CD4-positive, alpha-beta T cell treated with Interleukin-6 at 100 ng/mL for 8 hours (primary cell): ENCODE measurements at regions not wholly inside any gene's neighbourhood (a gene's known extent, or its start where the extent isn't known, plus 50 kb on each side); places are given as distances from the start of the nearest gene placed in this dataset.
"Not testable (repeated sequence)": the region's sequence is repeated elsewhere in the genome, so short reads cannot be mapped to it uniquely, and the experiment has no call there.

Experiments used
- DNase-seq: peaks from one replicate; pipeline ENCODE4 v3.0.0-alpha.2; 2020; ENCODE audit warnings: mixed read lengths, low spot score

DNA sequence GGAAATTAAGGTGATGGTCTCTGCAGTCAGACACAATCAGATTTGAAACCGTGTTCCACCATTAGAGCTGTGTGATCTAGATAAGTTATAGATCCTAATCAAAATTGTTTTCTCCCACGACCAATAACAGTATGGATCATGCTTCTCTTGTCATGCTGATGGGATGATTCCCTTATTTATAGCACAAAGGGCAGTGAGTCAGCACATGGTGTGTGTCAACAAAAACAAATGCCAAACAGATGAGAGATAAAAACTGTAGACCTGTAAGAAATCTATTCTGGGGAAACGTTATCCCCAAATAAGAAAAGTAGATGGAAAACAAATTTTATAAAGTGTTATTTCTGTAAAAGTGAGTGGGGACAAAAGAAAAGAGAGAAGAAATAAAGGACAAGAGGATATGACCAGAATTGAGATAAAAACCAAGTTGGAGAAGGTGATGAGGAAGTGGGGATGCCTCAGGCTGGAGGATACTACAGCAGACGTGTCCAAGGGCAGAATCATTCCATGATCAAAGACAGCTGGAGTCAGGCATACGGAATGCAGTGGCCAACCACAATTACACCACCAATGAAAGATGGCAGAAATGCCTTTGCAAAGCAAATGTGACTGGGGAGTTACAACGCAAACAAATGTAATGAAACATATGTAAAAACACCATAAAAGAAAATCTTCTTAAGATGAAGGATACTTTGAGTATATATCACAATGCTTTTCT is 377.8 kb upstream of the PRKX start:
- no peak for DNase-seq

DNA sequence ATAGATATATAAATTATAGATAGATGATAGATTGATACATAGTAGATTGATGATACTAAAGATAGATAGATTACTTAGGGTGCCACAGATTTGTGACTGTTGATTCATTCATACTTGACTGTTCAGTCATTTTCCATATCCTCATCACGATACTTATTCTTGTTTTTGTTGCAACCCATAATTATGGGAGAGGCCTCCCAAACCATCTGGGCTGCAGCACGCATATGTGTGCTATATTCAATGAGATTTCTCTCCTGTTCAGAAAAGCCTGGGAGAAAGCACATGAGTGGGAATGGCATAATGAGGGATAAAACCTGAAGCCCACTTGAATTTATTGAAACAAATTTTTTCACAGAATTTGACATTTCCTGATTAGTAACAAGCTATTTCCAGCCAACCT is 346.4 kb upstream of the PRKX start:
- no peak for DNase-seq

DNA sequence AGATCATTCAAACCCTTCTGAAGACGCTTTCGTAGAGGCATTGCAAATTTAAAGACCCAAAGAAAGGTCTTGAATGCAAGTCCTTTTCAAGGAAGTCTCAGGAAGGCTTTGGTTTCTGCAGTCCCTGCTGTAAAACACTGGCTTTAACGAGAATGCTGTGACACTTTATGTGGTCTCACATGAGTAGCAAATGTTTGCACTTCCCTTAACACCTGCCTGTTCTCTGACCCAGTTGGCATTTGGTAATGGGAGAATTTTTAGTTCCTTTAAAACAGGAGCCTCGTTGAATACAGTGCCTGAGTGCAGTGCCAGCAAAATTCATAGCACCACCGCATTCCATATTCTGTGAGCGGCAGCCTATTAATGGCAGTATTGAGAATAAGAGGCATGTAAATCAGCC is 330.5 kb upstream of the PRKX start:
- DNase-seq = no peak

DNA sequence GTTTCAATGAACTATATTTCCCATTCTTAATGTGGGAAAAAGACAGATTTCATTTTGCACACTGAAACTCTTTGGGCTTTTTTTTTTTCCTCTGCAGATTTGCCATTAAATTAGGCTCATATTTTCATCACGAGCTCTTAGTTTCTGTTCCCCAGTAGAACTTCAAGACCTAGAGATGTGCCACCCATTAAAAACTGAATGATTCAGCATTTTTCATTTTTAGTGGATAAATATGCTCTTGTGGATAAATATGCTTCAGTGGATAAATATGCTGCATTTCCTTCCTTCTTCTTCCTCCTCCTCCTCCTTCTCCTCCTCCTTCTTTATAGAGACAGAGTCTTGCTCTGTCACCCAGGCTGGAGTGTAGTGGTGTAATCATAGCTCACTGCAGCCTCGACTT is 322.4 kb upstream of the PRKX start:
- no peak for DNase-seq

DNA sequence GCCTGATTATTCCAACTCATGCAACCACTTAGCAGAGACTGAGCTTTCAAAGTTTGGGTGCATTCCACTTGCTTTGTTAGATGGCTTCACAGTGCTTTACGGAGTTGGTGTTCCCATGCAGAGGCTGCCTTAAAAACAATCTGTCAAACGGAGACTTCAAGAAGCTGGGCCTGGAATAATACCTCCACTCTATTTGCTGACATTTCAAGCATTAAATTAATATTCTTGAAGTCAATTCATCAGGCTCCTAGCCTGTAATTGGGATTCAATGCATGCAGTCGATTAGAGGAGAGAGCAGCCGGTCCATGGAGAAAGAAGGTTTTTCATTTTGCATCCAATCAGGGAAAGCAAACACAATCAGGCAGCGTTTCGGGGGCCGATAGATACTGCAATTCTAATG is 314.7 kb upstream of the PRKX start:
- DNase-seq = no peak

DNA sequence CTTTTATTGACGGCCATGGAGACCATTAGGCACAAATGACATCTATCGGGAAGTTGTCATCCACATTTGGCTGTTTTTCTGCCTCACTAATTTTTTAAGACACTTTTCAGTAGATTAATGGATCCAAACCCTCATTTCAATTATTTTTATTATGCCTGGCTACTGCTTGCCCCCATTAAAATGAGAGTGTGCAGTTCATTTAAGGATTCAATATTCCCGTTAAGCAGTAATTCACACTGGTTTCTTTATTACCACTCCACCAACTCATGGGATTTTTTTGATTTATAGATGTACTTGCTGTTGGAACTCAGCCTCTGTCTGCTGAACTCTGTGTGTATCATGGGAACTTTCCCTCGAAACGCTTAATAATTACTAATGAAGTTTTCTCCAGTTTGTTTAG is 291.8 kb upstream of the PRKX start:
- no peak for DNase-seq

DNA sequence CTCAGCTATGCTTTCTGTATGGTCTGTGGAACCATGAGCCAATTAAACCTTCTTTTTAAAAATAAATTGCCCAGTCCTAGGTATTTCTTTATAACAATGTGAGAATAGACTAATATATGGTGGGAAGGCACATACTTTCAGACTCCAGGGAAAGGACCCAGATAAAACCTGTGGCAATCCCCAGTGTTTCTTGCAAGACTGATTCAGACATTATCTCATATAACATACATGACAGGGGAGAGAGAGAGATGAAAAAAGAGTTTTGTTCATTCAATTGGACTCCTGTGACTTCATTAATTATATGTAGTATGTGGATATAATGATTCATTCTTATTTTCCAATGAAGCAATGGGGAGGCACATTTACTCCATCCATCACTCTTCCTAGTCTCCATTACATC is 291.4 kb upstream of the PRKX start:
- DNase-seq = no peak

DNA sequence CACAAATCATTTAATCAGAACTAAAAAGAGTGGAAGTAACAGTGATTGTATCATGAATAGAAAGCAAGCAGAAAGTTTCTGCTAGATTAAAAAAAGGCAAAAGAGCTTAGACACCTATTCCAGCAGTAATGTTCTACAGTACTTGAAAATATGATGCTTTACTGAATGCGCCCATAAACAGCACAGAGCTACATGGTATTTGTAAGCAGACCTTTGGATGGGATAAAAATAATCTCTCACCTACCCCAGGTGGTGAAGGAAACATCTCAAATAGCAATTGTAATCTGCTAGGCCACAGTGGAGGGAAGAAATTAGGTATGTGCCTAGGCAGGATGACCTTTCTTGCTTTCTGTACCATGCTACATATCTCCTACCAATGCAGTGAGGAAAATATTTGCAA is 280.9 kb upstream of the PRKX start:
- DNase-seq = no peak

DNA sequence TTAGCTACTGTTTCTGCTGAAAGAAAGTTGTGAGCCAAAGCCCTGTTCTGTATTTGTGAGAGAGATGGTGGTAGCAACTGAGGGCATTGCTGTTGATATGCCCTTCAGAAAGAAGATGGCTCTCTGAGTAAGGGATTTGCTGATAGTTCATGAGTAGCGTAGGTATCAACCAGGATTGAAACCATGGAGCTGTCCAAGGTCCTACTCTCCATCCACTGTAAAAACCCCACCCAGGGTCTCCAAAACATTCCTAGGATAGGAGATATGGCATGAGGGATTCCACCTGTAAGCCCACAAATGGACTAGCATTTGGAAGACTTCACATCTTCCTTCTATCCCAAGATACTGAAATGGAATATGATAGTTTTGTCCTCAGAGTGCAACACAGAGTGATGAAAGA is 277.1 kb upstream of the PRKX start:
- DNase-seq = no peak

DNA sequence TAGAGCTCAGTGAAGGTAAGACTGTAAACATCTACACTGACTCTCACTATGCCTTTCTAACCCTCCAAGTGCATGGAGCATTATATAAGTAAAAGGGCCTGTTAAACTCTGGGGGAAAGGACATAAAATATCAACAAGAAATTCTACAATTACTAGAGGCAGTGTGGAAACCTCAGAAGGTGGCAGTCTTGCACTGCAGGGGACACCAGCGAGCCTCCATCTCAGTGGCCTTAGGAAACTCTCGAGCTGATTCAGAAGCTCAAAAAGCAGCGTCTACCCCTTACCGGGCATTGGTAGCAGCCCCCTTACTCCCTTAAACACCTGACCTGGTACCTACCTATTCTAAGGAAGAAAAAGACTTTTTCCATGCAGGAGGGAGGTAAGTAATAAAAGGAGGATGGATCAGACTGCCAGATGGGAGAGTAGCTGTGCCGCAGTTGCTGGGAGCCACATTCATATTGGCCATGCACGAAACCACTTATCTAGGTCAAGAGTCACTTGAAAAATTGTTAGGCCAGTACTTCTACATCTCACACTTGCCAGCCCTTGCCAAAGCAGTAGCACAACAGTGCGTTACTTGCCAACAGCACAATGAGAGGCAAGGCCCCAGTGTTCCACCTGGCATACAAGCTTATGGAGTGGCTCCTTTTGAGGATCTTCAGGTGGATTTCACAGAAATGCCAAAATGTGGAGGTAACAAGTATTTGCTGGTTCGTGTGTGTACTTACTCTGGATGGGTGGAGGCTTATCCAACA is 258.8 kb upstream of the PRKX start:
- not testable (repeated sequence) for DNase-seq

DNA sequence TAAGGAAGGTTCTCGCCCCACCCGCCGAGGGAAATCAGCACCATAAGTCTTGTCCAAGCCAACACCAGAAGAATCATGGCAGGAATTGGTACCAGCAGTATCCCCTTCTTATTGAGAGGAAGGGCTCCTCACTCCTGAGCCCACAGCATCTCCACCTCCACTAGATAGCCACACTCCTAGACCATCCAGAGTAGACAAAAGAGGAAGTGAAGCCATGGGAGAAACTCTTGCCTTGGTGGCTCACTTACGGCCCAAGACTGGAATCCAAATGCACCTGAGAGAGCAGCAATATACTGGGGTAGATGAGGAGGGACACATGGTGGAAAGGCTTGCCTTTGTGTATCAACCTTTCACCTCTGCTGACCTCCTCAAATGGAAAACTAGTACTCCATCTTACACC is 255.3 kb upstream of the PRKX start:
- DNase-seq = no peak

DNA sequence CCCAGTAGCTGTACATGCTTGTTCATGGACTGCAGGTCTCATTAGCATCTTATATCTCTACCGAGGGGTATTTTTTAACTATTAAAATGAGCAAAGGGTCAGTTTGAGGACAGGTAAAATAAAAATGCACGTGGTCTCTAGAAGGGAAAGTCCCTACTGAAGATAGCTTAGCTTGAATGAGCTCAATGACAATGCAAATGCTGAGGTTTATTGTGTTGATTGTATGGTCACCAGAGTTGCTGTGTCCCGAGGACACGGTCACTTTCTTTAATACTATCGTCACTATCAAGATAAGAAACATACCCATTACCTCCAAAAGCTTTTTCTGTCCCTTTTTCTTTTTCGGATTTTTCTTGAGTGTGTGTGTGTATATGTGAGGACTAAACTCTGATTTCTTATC is 250.5 kb upstream of the PRKX start:
- DNase-seq = no peak

DNA sequence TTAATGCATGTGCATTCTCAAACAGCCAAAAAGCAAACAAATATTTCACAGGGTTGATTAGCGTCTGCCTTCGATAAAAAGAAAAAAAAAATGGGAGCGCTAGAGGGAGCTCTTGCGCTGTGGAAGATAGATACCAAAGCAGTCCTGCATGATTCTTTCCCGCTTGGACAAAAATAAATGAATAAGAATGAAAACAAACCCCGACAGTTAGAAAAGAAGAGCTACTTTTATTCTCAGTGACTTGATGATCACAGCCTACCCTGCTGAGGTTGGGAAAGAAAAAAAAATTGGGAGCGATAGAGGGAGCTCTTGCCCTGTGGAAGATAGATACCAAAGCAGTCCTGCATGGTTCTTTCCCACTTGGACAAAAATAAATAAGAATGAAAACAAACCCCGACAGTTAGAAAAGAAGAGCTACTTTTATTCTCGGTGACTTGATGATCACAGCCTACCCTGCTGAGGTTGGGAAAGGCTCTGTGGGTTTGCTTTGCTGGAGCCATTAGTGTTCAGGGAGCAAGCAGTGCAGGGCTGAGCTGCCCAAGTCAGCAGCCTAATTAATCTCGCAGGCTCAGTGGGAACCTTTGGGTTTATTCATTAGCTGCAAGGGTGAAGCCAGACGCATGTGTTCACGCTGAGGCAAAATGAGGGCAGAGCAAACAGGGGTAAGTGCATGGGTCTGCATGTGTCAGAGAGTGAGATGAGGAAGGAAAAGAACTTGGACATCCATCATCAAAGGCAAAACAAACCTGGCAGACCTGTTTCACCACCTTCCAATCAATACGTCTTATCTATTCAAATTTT is 249.3 kb upstream of the PRKX start:
- peak; percentile 6 for DNase-seq

DNA sequence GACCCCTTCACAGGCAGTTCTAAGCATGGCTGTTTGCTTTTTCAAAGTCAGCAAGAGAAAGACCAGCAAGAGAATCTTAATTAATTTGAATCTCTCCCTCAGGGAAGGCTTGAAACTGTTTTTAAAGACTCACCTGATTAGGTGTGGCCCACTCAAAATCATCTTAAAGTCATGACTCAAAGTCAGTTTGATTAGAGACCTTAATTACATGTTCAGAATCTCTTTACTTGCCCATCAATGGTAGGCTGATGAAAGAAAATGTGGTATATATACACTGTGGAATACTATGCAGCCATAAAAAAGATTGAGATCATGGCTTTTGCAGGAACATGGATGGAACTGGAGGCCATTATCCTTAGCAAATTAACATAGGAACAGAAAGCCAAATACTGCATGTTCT is 247.5 kb upstream of the PRKX start:
- no peak for DNase-seq

DNA sequence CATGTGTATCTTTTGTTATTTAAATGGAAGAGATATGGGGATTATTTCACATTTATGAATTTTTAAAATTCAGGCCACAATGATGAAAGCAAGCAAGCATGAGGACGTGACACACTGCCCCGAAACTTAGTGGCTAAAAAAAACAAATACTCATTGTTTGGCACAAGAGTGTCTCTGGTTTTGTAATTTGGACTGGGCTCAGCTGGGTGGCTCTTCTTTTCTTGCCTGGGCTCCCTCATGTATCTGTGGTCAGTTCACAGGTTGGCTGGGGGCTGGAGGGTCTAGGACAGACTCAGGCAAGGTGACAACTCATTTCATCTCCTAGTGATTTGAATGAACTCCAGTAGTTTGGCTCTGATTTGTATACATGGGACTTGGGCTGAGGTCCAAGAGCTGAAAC is 238.4 kb upstream of the PRKX start:
- no peak for DNase-seq

DNA sequence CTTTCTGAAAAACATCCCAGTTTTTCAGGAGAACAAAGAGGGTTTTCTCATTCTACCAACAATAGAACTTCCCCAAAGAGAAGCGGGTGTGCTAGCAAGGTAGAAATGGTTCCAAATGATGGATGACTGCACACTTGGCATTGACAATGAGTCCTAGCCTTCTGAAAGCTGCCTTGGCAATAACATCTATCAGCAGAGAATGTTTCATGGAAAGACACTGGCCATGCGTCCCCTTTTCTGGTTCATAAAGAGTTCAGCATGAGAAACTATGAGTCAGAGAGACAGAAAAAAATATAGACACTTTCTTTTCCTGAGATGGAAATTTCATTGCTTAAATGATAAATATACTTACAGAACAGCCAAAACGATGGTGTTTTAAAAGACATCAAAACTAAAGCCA is 236.9 kb upstream of the PRKX start:
- no peak for DNase-seq

DNA sequence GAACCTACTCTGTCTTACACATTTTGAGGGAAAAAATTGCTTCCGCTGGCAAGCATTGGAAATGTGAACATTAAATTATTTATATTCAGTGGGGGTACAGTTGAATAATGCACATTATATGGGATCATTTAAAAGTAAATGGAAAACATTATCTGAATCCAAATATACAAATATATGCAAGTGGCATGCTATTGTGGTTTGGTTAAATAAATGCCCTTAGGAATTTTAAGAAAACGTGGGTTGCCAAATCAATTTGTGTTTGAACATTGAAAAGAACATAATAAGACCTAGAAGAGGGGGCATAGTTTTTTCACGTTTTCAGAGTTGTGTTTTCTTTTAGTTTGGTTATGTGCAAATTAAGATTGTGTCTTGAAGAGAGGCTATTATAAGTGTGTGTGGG is 230.5 kb upstream of the PRKX start:
- DNase-seq = no peak

DNA sequence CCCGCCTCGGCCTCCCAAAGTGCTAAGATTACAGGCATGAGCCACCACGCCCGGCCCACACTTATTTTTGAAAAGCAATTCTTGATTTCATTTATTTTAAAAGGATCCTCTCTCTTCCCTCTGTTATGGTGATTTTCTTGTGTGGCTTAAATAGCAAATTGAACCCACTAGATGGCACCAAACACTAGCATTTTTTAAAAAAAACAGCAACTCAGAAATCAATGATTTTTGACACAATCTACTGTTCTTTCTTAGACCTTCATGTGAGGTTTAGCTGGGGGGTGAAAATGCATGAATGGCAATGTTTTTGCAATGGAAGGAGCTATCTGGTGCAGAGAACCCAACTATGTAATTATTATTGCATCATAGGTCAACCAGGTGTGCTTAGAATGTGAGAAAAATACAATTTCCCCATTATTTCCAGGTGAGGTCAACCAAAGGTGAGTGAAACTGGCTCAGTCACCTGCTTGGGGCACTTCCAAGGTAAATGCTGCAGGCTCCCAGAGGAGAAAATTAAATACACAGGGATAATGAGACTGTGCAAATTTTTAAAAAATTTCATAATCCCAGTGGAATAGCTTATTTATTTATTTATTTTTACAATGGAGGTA is 226.7 kb upstream of the PRKX start:
- no peak for DNase-seq

DNA sequence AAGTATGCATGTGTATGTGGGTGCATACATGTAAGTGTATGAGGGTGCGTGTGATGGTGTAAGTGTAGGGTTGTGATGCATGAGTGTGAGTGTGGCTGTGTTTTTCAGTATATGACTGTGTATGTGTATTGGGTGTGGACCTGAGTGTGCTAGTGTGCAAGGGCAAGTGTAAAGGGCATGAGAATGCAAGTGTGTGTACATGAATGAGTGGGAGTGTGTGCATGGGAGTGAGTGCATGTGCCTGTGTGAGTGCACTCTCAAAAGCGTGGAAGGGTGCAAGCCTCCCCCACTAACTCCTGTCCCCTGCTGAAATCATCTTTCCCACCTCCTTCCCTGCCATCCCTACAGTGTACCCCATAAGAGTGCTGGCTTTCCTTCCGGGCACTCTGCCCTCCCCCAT is 225.1 kb upstream of the PRKX start:
- DNase-seq = no peak

DNA sequence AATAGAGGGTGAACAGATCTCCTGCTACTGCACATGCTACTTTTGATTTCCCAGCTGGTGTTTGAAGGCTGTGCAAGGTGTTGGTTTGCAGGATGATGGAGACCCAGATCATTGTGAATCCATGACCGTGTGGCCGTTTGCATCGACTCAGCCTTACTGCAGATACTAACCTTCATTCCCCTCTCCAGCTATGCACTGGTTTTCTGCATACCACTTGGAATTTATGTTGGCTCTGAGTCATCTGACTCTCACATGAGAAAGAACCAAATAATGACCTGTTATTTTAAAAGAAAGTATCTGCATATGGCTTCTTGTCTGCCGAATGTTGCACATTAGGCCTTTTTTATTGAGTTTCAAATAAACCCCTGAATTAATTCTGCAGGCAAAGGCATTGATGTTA is 221.7 kb upstream of the PRKX start:
- DNase-seq = not testable (repeated sequence)

DNA sequence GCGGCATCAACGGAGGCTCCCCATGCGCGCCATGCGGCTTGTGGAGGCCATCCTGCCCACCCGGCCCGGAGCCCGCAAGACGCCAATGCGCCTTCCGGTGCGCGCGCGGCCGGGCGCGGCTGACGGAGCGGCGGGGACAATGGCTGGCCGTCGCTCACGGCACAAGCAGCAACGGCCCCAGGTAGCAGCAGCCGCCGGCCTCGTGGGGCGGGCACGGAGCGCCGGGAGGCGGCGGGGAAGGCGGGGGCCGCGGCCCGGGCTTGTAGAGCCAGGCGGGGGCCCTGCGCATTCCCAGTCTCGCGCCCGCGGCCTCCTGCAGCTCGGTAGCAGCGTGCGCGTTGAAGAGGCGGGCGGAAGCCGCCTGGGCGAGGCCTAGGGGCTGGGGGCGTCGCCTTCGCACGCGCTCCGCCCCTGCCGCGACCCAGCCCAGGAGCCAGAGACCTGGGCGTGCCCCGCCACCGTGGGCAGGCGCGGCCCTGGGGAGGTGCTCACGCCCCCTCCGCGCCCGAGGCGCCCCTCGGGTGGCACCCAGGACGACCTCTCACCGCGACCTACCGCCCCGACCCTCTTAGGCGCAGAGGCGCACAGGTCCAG is 207.1 kb upstream of the PRKX start:
- not testable (repeated sequence) for DNase-seq
